Hepatic stellate cell (primary cell): ENCODE measurements at regions not wholly inside any gene's neighbourhood (a gene's known extent, or its start where the extent isn't known, plus 50 kb on each side); places are given as distances from the start of the nearest gene placed in this dataset.
"Not testable (repeated sequence)": the region's sequence is repeated elsewhere in the genome, so short reads cannot be mapped to it uniquely, and the experiment has no call there.

Experiments
- DNase-seq: peaks from one replicate; pipeline ENCODE4 v3.0.0; 2011; ENCODE audit warnings: low spot score

- peak; percentile 26 for DNase-seq
Observed at GRCh38 chr20:41716436-41716835, 98.3 kb upstream of the CHD6 start.

DNA sequence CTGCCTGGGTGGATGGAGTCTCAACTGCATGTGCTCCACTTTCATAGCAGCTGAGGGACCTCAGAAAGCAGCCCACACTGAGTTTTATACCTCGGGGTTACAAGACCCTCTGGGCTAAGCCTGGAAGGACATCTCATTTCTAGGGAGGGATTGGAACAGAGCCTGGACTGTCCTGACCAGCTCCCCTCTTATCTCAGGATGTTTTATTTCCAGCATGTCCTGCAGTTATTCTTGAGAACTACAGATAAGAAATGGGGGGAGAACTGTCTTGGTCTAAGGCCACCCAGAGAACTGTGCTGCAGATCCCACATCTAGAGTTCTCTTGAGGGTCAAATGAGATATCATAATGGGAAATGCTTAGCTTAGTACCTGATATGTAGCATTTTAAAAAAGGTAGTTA, 97.3 kb upstream of the CHD6 start:
- no peak for DNase-seq

DNA sequence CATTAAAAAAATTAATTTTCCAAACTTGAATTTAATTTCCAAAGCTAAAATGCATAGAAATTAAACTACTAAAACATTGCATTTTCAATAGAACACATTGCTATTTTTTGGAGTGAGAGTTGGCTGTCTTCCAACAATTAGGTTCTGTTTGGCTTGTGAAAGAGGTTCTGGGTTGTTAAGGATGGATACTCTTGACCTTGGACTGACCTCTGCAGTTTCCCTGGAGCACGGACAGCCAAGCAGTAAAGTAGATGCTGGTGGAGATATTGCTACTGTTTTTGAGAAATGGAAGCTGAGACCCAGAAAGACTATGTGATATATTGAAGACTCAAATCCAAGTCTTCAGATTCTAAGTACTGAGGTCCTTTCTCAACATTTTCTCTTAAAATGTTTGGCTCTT, 95.9 kb upstream of the CHD6 start:
- no peak for DNase-seq

- DNase-seq: no peak
Observed at GRCh38 chr20:41704896-41705295, 86.7 kb upstream of the CHD6 start.

DNA sequence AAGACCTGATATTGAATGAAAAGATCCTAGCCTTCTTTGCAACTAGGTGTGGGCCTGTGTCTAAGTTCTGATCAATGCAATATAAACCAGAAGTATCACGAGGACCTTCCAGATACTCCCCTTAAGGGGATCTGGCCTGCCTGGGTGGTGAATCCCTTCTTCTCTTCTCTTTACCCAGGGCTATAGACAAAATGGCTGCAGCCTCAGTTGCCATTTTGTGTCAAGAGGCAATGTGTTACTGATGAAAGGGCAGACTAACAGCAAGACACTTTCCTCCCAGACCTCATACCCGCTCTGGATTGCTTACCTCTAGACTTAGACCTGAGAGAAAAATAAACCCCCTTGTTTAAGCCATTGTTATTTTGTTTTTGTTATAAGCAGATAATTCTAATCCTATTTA, 84.5 kb upstream of the CHD6 start:
- DNase-seq: no peak

GRCh38 chr20:41701588-41702348, 83.6 kb upstream of the CHD6 start:
- DNase-seq: no peak

DNA sequence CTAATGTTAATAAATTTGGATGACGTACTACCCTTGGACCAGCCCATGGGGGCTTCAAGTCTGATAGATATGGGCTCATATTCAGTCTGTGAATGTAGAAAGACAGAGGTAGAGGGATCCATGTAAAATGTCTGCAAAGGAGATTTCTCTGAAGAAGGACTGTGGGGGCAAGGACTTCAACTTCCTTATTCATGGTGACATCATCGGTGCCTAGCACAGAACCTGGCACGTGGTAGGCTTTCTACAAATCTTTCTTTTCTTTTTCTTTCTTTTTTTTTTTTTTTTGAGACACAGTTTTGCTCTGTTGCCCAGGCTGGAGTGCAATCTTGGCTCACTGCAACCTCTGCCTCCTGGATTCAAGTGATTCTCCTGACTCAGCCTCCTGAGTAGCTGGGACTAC, 81.5 kb upstream of the CHD6 start:
- not testable (repeated sequence) for DNase-seq

GRCh38 chr20:41697861-41698559, 79.8 kb upstream of the CHD6 start:
- peak; percentile 23 for DNase-seq

DNA sequence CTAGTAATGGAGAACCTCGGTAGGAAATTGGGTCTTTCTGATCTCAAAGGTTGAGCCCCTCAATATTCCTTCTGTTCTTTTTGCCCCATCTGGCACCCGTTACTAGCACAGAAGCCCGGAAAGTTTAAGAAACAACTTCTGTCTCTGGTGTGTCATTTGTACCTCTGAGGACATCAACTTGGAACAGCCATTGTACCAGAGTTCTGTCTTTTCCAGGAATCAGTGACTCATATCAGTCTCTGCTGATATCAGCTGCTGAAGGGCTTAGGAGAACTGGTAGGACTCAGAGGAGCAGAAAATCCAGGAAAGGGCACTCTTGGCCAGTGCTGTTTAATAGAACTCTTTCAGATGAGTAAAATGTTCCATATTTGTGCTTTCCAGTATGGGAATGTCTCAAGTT, 78.3 kb upstream of the CHD6 start:
- no peak for DNase-seq

DNA sequence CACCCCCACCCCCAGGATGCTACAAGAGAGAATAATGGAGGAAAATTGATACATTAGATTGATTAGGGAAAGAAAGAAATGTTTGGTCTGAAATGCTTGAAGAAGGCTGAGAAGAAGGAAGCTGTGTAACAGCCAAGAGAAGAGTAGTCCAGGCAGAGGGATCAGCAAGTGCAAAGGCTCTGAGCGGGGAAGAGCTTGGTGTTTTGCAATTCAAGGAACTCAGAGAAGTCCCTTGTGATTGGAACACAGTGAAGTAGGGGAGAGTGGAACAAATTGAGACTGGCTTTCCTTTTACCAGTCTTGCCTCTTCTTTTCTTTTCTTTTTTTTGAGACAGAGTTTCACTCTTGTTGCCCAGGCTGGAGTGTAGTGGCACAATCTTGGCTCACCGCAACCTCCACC, 76.6 kb upstream of the CHD6 start:
- DNase-seq: no peak

- DNase-seq: peak; percentile 68
Observed at GRCh38 chr20:41693136-41693979, 75.2 kb upstream of the CHD6 start.

DNA sequence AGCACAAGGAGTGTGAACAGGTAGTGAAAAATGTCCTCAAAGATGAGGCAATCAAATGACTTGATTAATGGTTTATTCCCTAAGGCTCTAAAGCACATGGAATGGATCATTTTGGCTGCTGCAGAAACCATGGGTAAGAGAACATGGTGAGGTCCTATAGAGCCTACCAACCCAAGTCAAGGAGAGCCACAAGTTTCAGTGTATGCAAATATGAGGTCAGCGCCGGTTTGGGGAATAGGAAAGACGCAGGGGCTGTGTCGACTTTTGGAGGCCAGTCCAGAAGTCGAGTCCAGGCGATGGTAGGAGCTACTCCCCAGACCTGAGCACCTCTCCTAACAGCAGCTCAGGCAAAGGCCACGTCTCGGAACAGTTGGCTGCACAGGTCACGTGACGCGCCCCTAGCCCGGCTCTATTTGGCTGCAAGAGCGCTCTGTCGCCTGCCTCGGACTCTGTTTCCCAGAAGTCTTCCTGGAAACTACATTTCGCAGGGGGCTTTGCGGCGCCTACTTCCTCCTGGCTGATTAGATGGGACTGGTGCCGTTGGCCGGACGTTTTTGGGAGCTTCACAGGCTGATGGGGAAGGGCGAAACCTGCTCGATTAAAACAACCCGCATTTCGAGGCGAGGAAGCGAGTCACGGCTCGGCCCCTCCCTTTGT, 74.4 kb upstream of the CHD6 start:
- DNase-seq: peak; percentile 18

DNA sequence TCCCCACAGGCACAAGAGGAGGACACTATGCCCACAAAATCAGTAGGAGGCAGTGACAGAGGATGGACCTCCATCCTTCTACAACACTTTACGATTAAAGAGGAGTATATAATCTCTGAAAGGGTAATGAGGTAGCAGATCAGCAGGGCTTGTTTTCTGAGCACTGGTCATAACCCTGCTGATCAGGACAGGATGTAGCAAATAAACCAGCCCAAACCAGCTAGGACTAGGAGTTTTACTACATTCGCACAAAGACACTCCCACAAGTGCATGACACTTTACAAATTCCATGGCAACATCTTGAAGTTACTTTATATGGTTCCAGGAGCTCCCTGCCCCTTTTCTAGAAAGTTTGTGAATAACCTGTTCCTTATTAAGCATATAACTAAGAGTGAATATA, 73.3 kb upstream of the CHD6 start:
- DNase-seq: no peak

GRCh38 chr20:41690702-41691101, 72.5 kb upstream of the CHD6 start:
- no peak for DNase-seq

DNA sequence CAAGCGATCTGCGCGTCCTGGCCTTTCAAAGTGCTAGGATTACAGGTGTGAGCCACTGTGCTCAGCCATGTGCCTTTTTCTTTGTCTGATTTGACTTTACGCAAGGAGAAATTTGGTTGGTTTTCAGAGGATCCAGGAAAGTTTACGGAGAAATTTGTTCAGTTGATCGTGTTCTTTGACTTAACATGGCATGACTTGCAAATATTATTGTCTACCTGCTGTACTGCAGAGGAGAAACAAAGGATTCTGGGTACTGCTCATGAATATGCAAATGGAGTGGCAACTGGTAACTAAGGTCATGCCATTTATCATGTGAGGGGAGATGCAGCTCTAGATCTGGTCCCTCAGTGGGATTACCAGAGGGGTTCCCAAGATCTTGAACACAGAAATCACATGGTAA, 68.8 kb upstream of the CHD6 start:
- no peak for DNase-seq

DNA sequence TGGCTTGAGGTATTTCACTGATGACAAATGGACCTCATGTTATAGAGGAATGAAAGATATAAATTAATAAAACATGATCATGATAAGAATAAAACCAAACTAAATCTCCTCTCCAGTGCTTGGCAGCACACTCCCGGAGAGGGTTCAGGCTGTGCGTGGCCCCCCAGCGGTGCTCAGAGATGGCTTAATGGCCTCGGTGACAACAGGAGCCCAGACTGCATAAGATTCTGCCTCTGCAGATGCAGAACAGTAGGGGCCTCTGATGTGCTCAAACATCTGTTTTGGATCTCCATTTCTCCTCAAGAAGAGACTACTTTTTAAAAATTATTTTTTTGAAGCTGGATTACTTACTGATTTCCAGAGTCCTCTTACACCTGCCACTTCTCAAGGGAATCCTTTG, 67.0 kb upstream of the CHD6 start:
- not testable (repeated sequence) for DNase-seq

- no peak for DNase-seq
Observed at GRCh38 chr20:41678799-41679198, 60.6 kb upstream of the CHD6 start.

DNA sequence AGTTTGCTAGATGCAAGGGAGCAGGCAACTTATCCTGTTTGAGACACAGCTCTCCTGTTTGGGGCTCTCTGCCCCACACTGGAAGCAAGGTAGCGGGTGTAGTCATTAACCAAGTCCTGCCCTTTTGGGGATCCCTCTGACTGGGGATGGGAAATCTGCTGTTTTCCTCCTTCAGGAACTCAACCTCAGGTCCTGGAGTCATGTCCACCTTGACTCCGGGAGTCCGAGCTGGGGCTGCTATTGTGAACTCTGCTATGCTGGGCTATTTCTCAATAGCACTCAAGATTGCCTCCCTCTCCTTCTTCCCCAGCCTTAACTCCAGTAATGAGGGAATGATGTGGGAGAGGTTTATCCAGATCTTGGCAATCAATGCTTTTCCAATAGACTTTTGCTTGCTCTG, 54.1 kb upstream of the CHD6 start:
- no peak for DNase-seq

GRCh38 chr20:41671143-41671542, 53.0 kb upstream of the CHD6 start:
- DNase-seq: no peak

GRCh38 chr20:41670631-41671030, 52.5 kb upstream of the CHD6 start:
- DNase-seq: no peak

DNA sequence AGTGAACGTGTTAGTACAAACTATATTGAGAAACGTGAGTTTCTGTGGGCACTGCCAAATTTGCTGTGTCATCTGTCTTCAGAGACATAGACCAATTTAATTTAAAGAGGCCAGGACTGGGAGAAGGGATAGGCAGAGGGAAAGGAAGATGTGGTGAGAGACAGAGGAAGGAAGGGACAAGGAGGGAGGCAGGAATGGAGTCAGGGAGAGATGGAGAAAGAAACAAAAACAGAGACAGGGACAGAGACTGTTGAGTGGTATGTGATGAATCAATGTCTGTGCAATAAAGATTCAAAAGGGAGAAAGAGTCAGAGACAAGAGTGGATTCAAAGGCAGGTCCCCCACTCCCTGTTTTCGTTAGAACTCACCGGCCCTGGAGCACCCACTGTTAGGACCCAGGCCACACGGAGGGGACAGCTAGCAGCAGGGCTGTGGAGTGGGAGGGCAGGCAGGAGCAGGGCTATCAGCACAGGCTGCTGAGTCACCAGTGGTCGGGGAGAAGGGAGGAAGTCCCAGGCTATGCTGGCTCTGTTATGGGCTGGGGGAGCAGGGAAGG, 51.6 kb upstream of the CHD6 start:
- DNase-seq: peak; percentile 10
